GM13976 (cell line): ENCODE measurements at regions not wholly inside any gene's neighbourhood (a gene's known extent, or its start where the extent isn't known, plus 50 kb on each side); places are given as distances from the start of the nearest gene placed in this dataset.

Source experiments
- DNase-seq: peaks from one replicate; pipeline ENCODE4 v3.0.0; 2012; ENCODE audit warnings: low spot score
- CTCF ChIP-seq: IDR thresholded peaks from 2 replicates; pipeline ENCODE4 v1.5.1; 2012; ENCODE audit warnings: borderline replicate concordance, mild to moderate bottlenecking; ENCODE audit not compliant: insufficient read depth; ENCODE audit errors: extremely low read depth, missing control alignments, control extremely low read depth
- in situ Hi-C: fragments of 300-500 bp; cut with MboI; formaldehyde crosslinking; loops from one replicate; pipeline ENCODE4 v1.12.0; 2022; ENCODE audit warnings: low sequenced_read_pairs, mixed read lengths, inconsistent platforms; ENCODE audit not compliant: unreplicated experiment

- DNase-seq, result no peak
- TF ChIP-seq CTCF, result no peak
- in situ Hi-C loops, result no loop called here
Measured at GRCh38 chr9:14389657-14390056, 75.7 kb upstream of the NFIB start.

GRCh38 chr9:14389146-14389545 is 75.2 kb upstream of the NFIB start:
- TF ChIP-seq CTCF, result no peak
- no peak for DNase-seq
- in situ Hi-C loops, result no loop called here

- TF ChIP-seq CTCF, result no peak
Measured at GRCh38 chr9:14383773-14384172, 69.8 kb upstream of the NFIB start.

GRCh38 chr9:14383294-14383693 is 69.4 kb upstream of the NFIB start:
- TF ChIP-seq CTCF, result no peak
- no peak for DNase-seq
- in situ Hi-C loops, result no loop called here

More at GRCh38 chr9:14383773-14384172, 69.8 kb upstream of the NFIB start:
- no peak for DNase-seq
- in situ Hi-C loops, result no loop called here

- in situ Hi-C loops, result no loop called here
- no peak for TF ChIP-seq CTCF
- DNase-seq, result no peak
Measured at GRCh38 chr9:14380061-14380836, 66.3 kb upstream of the NFIB start.

- DNase-seq, result no peak
- in situ Hi-C loops, result no loop called here
- TF ChIP-seq CTCF, result no peak
Measured at GRCh38 chr9:14379280-14379679, 65.3 kb upstream of the NFIB start.
